ENCODE measurements at regions not wholly inside any gene's neighbourhood (a gene's known extent, or its start where the extent isn't known, plus 50 kb on each side); places are given as distances from the start of the nearest gene placed in this dataset.

DNA sequence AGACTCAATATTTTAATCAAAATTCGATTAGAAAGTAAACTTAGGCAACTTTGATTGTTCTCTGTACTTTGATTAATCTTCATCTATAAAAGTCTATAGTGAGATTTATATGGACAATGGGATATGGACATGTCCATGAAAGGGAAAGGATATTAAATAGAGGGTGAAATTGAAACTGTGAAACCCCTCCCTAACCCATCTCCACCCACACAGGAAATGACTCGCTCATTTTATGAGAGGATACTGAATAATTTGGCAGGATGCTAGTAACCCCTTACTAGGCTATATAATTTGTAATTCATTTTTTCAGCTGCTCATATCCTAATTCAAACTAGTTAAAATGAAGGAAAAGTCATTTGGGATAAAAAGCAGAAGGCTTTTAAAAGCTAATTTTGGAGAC is 328.0 kb upstream of the ATP2B1 start:
- DNase-seq (ENCODE audit: low spot score in 2 of 2): no peak
- TF ChIP-seq POLR2A (IDR thresholded peaks at IDR 0.05): no peak
- TF ChIP-seq, protein P1, sequence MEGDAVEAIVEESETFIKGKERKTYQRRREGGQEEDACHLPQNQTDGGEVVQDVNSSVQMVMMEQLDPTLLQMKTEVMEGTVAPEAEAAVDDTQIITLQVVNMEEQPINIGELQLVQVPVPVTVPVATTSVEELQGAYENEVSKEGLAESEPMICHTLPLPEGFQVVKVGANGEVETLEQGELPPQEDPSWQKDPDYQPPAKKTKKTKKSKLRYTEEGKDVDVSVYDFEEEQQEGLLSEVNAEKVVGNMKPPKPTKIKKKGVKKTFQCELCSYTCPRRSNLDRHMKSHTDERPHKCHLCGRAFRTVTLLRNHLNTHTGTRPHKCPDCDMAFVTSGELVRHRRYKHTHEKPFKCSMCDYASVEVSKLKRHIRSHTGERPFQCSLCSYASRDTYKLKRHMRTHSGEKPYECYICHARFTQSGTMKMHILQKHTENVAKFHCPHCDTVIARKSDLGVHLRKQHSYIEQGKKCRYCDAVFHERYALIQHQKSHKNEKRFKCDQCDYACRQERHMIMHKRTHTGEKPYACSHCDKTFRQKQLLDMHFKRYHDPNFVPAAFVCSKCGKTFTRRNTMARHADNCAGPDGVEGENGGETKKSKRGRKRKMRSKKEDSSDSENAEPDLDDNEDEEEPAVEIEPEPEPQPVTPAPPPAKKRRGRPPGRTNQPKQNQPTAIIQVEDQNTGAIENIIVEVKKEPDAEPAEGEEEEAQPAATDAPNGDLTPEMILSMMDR (IDR thresholded peaks at IDR 0.05): no peak
- 45 to 53% methylated on average over 2 of the region's 2 CpGs for WGBS, 2 donors
- intact Hi-C loops (cut with DNase I; ENCODE audit: low total_unique reads): no loop called here
- no peak overlapping the region for H3K4me3 ChIP-seq (ENCODE audit: low read depth, poor library complexity, severe bottlenecking)

DNA sequence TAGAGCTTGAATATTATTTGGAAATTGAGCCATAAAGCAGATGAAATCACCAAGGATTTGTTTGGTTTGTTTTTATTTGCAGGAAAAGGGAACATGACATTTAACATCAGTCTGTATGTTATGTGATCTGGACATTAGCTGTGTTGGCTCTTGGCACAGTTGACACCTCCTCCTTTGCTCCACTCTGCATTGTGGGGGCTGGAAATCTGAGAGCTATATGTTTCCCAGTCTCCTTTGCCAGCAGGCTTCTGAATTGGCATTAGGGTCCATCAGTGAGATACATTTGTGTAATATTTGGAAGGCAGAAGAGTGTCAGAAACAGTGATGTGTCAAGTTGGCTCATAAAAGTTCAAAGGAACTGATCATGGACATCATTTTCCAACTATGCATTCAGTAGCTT is 322.1 kb upstream of the ATP2B1 start:
- H3K4me3 ChIP-seq (ENCODE audit: low read depth, poor library complexity, severe bottlenecking): no peak overlapping the region
- DNase-seq (ENCODE audit: low spot score in 2 of 2): no peak
- intact Hi-C loops (cut with DNase I; ENCODE audit: low total_unique reads): no loop called here
- no peak for TF ChIP-seq POLR2A (IDR thresholded peaks at IDR 0.05)
- TF ChIP-seq, protein P1 (IDR thresholded peaks at IDR 0.05): no peak

DNA sequence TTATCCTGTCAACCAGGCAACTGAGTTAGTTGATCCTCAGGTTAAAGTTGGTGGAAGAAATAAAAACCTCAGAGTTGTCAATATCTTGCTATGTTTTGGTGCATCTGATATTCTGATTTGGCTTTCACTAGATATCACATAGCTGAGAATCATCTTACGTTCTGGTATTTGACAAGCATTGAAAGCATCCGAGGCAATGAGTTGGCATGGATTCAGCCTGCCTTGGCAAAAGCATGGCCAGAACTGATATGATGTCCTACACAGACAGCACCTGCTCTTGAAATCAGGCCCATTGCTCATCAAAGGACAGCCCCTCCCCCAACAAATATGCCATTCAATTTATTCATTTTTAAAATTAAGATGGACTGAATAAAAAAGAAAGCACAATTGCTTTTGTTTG is 320.7 kb upstream of the ATP2B1 start:
- no peak overlapping the region for H3K4me3 ChIP-seq (ENCODE audit: low read depth, poor library complexity, severe bottlenecking)
- no peak for DNase-seq (ENCODE audit: low spot score in 2 of 2)
- intact Hi-C loops (cut with DNase I; ENCODE audit: low total_unique reads): no loop called here
- WGBS, 2 donors: 40 to 42% methylated on average over 2 of the region's 2 CpGs
- TF ChIP-seq, protein P1 (IDR thresholded peaks at IDR 0.05): no peak
- no peak for TF ChIP-seq POLR2A (IDR thresholded peaks at IDR 0.05)

DNA sequence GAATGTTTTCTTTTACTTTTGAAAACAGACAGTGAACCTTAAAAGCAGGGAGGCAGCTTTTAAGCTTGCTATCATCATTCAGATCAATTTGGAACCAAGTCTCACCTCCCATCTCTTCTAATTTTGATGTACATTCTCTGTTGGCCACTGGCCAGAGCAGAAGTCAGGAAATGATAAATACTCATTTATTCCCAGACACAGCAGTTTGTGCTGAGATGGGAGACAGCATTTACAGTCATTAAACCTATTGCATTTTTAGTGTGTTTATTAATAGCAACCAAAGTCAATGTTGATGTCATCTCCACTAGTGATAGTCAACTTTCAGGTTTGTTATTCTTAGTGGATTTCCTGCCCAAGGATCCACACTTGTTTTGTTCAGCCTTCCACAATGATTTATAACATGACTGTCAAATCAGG is 320.0 kb upstream of the ATP2B1 start:
- TF ChIP-seq, protein P1 (IDR thresholded peaks at IDR 0.05): no peak
- no peak for TF ChIP-seq POLR2A (IDR thresholded peaks at IDR 0.05)
- DNase-seq (ENCODE audit: low spot score in 2 of 2): no peak
- intact Hi-C loops (cut with DNase I; ENCODE audit: low total_unique reads): no loop called here
- H3K4me3 ChIP-seq (ENCODE audit: low read depth, poor library complexity, severe bottlenecking): no peak overlapping the region

DNA sequence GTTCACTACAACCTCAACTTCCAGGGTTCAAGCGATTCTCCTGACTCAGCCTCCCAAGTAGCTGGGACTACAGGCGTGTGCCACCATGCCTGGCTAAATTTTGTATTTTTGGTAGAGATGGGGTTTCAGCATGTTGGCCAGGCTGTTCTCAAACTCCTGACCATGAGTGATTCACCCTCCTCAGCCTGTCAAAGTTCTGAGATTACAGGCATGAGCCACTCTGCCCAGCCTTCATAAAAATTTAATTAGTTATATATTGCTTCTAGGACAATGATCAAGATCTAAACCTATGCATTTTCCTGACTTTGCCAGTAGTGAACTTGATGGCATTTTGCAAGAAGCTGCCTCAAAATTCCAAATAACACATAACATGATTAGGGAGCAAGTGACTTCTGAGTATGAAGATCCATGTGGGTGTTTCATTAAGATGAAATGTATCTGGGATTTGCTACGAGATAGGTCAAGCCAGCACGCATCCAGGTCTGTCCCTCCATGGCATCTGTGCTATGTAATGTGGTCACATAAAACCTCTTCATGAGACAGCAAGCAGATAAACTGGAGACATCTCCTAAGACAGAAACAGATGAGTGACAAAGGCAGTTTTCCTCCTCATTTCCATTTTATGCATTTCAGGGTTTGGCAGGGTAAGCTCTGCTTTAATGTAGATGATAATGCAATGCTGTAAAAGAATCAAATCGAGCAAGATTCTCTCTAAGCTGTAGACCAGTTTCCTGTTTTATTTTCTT is 319.4 kb upstream of the ATP2B1 start:
- TF ChIP-seq POLR2A (IDR thresholded peaks at IDR 0.05): no peak
- TF ChIP-seq, protein P1 (IDR thresholded peaks at IDR 0.05): no peak
- 66 to 70% methylated on average over 5 of the region's 5 CpGs for WGBS, 2 donors
- intact Hi-C loops (cut with DNase I; ENCODE audit: low total_unique reads): no loop called here
- no peak overlapping the region for H3K4me3 ChIP-seq (ENCODE audit: low read depth, poor library complexity, severe bottlenecking)
- no peak for DNase-seq (ENCODE audit: low spot score in 2 of 2)

DNA sequence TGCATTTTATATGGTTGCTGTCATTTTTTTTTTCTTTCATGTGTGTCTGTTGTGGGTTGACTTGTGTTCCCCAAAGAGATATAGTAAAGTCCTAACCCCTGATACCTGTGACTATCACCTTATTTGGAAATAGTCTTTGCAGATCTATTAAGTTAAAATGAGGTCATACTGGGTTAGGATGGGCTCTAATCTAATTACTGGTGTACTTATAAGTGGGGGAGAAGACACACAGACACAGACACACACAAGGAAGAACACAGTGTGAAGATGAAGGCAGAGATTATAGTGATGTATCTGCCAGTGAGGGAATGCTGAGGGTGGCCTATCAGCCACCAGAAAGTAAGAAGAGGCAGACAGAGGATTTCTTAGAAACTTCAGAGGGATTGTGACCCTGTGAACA is 318.4 kb upstream of the ATP2B1 start:
- TF ChIP-seq, protein P1 (IDR thresholded peaks at IDR 0.05): no peak
- TF ChIP-seq POLR2A (IDR thresholded peaks at IDR 0.05): no peak
- DNase-seq (ENCODE audit: low spot score in 2 of 2): no peak
- H3K4me3 ChIP-seq (ENCODE audit: low read depth, poor library complexity, severe bottlenecking): no peak overlapping the region
- intact Hi-C loops (cut with DNase I; ENCODE audit: low total_unique reads): no loop called here
